GM21515 (cell line): ENCODE measurements at regions not wholly inside any gene's neighbourhood (a gene's known extent, or its start where the extent isn't known, plus 50 kb on each side); places are given as distances from the start of the nearest gene placed in this dataset.
"Not testable (repeated sequence)": the region's sequence is repeated elsewhere in the genome, so short reads cannot be mapped to it uniquely, and the experiment has no call there.

ENCODE experiments used
- ATAC-seq: cut with Tn5 transposase; IDR thresholded peaks from one replicate; pipeline ENCODE4 v1.9.1; 2021; ENCODE audit not compliant: unreplicated experiment

DNA sequence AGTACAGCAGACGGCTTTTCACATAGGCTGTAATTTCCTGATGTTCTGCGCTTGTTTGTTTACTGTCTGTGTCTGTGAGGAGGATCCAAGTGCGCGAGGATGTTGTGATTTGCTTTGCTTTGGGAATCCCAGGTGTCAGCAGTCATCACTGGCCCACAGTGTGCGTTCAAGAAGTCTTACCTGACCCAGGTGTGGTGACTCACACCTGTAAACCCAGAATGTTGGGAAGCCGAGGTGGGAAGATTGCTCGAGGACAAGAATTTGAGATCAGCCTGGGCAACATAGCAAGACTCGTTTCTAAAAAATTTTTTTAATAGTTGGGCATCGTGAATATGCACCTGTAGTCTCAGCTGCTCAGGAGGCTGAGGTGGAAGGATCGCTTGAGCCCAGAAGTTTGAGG is 110.7 kb downstream of the CRLF3 start:
- ATAC-seq: not testable (repeated sequence)

DNA sequence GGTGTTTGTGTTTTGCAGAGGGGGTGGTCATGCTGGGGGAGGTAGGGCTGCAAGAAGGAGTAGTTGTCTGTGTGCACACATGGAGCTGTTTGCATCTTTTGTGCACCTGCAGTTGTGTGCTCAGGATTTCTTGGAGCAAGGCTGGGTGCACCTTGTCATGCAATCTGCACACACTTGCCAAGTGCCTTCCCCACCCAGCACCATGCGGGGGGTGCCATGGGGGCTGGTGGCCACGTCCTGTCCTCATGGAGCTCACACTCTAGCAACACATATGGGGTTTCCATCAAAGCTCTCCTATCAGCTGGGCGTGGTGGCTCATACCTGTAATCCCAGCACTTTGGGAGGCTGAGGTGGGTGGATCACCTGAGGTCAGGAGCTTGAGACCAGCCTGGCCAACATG is 111.6 kb downstream of the CRLF3 start:
- not testable (repeated sequence) for ATAC-seq

DNA sequence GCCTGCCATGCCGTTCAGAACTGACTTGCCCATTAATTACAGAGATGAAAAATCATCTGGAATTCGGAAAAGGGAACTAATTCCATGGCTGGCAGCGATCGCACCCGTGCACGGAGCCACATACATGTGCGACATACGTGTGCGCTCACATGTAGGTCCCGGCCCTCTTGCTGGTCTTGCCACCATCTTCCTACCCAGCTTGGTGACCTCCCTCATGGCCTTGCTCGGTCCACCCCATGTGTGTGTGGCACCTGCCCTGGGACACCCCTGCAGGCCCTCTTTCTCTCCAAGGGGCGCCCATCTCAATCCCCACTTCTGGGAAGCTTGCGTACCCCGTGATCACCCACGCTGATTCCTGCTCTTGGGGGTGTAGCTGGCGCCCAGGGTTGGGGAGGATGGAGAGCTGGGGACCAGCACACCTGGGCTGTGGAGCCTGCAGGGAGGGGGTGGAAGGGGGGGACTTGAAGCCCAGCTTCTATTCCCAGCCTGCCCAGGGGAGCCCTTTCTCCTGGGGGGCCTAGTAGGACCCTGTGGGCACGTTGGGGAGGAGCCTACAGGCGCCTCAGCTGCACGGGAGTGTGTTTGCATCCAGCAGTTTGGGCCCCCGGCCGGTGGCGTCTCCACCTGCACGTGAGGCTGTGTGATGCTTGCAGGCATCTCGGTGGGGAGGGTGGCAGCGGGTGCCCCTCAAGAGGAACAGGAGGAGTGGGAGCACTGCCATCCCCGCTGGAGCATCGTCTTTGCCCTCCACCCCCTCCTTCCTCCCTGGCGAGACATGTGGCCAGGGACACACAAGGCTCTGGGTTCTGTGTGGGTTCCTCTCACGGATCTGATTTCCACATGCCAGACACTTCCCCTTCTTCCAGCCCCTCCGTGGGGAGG is 112.6 kb downstream of the CRLF3 start:
- not testable (repeated sequence) for ATAC-seq

DNA sequence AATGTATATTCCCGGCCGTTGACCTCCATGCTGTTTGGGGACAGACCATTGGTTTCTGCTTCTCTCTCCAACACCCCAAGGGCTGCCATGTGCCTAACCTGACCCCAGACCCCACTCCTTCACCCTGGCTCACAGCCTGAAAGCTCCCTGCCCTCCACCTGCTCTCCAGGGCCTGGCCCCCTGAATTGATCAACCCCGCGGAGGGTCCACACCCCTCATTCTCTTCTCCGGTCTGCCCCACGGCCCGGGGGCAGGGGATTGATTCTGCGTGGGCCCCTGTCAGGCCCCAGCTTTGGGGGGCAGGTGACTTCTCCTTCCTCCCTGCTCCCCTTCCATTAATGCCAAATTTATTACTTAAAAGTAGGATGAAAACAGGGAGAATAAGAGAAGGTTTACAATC is 113.3 kb downstream of the CRLF3 start:
- not testable (repeated sequence) for ATAC-seq

DNA sequence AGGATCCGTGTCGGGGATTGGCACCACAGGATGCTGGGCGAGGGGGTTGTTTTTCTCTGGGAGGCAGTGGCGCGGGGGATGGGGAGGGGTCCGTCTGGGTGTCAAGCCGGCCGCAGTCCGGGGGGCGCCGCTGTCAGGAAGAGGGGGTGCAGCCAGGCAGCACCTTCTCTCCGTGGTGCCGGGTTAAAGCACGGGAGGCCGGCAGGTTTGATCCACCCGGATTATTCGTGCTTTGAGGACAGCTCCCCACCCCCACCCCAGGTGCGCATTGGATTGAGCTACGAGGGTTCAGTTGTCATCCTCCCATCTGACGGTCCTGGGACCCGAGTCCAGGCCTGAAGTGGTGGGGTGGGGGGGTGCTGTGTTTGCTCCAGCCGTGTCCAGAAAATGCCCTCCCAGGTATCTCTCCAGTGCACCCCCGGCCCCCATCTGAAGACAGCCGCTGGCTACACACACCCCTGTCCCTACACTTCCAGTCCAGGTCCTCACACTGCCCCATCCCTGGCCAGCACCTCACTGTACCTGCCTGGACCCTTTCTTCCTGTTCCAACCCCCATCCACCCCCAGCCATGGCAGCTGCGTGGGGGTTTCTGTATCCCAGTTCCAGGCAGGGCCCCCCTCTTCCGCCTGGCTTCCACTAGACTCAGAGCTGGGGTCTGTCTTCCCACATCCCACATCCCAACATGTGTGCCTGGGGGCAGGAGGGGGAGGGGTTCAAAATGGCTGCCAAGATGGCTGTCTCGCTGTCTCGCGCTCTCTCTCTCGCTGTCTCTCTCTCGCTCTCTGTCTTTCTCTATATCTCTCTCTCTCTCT is 114.0 kb downstream of the CRLF3 start:
- ATAC-seq: not testable (repeated sequence)

DNA sequence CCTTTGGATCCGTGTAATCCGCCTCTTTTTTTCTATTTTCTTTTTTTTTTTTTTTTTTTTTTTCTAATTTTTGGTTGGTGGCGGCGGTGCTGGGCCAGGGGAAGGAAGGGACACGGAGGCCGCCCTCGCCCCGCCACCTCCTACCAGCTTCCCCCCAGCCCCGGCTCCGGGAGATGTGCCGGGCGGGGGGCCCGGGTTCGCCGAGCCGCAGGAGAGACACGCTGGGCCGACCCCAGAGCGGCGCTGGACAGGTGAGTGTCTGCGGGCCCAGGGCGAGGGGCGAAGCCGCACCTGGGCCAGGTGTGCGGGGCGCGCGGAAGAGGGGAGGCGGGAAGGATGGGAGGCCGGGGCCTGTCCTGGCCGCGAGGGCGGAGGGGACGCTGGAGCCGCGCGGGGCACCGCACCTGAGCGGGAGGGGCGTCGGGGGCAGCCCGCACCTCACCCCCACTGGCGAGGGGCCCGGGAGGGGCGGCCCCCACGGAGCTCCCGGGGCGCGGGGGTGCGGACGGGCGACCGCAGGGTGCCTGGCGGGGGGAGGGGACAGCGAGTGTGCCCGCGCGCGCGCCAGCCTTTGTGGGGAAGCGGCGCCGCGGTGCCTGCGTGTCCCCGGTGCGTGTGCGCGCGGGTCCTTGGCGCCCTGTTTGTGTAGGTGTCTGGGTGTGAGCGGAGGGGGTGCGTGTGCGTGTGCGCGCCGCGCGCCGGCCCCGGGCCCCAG is 114.8 kb downstream of the CRLF3 start:
- not testable (repeated sequence) for ATAC-seq

DNA sequence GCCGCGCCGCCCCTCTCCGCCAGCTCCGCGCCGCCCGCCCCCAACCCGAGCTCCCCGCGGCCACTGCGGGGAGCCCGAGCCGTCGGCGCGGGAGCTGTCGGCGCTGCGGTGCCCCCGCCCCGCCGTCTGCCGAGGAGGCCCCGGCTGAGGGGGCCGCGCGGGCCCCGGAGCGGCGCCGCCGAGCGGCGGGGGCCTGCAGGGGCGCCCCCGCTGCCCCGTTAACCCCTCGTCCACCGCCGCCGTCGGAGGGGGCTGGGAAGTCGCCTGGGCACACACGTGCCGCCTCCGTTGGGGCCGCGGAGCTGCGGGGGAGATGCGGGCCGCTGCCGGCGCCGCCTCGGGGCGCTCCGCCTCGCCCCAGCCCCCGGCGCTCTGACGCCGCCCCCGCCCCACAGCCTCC is 115.4 kb downstream of the CRLF3 start:
- ATAC-seq: not testable (repeated sequence)

DNA sequence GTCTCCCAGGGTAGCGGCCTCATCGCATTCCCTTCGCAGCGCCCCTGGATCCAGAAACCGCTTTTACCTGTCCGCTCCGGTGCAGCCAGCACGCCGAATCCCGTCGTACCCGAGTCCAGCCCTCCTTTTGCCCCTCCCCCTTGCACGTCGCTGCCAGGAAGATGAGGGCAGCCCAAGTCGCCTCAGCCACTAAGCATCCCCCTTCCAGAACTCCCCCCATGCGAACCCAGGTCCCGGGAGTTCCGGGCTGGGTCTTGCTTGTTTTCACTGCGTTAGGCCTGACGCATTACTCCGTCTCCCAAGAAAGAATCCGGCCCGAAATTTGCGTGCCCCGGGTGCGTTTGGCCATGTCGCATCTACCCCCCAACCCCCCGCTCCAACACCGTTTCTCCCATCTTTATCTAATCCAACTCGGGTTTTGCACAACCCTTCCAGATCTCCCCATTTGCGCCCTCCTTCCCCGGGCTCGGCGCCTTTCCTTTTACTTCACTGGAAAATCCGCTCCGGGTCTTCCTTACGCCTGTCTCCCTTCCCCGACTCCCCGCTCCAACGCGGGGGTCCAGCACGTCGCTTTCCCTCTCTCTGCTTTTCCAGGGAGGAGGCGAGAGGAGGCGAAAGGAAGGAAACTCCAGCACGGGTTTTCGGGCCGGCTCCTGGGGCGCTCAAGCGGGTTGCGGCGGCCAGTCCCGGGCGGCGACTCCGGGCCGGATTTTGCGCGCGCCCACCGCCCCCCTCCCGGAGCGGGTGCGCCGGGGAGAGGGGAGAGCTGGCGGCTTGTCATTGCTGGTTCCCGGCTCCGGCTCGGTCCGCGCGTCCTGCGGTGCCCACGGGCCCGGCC is 116.0 kb downstream of the CRLF3 start:
- ATAC-seq: not testable (repeated sequence)

DNA sequence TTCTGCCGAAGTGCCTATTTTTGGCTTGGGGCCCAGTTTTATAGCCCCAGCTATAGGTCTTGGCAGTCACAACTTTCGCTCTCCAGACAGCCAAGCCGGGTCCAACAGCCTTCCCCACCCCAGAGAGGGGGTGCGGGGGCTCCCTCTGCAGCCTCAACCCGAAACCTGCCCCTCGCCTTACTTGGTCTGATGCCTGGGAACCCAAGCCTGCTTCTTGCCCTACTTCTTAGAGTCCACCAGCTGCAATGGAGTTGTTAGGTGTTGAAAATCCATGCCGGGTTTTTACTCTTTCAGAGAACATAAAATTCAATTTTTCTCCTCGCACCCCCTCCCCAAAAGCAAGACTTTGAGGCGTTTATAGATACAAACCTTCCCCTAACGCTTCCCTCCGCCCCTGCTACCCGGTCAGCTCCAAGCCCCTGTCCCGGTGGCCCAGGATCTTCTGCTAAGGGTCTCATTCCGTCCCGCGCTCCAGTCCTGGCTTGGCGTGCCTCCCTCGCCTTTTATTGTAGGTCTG is 116.7 kb downstream of the CRLF3 start:
- ATAC-seq: not testable (repeated sequence)

DNA sequence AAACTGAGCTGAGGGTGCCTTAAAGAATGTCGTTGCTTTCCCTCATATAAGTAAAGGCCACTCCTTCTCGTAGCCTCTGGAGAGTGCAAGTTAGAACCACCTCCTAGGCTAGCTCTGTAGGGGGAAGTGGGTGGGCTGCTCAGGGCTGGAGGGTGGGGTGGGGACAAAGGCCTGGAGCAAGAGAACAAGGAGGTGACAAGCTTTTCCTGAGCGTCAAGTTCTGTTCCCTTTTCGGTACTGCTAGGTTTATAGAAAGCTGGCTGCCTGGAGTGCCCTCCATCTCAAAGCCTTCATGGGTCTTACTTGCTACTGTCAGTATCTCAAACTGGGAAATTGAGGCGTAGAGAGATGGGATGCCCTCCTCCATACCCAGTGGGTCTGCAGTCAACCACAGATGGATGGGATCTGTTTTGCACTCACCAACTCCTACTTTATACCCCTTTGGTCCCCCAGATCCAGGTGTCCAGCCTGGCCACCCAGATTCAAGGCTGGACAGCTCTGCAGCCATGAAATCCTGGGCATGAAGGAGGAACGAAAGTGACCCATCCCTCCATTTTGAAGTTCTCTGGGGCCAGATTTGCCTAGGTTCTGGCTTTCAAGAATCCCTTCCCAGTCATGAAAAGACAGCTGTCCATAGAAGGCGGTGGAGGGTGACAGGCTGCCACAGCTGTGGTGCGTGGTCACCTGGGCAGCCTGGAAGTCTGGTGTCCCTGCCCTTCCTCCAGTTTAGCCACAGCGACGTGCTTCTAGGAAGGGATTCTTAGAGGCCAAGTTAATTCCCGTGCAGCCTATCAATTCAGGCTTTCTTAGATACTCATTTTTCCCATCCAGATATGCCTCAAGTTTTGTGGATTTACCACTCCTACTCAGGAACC is 117.8 kb downstream of the CRLF3 start:
- ATAC-seq: not testable (repeated sequence)

DNA sequence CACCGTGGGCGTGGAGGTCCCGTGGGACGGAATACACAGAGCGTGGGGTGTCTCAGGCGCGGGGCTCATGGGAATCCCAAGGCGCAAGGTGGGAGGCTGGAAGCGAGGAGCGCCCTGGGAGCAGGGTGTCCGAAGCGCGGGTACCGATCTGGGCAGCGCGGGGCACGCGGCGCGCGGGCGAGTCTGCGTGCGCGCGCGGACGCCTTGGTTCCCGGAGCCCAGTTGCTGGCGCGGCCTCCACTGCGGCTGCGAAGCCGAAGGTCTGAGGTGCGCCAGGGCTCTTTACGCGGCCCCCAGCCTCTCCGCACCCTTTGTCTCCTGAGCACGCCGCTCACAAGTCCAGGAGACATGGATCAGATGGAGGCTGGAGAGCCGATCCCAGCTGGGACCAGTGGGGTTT is 118.5 kb downstream of the CRLF3 start:
- ATAC-seq: not testable (repeated sequence)

DNA sequence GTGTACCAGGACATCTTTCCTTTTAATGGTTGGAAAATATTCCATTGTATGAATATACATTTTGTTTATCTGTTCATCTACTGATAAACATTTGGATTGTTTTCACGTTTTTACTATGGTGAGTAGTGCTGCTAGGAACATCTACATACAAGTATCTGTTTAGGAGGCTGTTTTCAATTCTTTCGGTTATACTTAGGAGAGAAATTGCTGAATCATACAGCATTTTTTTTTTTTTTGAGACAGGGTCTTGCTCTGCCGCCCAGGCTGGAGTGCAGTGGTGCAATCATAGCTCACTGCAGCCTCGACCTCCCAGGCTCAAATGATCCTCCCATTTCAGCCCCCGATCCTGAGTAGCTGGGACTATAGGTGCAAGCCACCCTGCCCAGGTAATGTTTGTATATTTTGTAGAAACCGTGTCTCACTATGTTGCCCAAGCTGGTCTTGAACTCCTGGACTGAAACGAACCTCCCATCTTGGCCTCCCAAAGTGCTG is 122.9 kb downstream of the CRLF3 start:
- no peak for ATAC-seq

DNA sequence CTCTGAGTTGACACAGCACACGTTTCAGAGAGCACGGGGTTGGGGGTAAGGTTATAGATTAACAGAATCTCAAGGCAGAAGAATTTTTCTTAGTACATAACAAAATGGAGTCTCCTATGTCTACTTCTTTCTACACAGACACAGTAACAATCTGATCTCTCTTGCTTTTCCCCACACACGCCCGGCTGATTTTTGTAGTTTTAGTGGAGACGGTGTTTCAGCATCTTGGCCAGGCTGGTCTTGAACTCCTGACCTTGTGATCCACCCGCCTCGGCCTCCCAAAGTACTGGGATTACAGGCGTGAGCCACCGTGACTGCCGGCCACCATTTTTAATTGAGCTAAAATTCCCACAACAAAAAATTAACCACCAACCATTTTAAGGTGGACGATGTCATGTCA is 123.7 kb downstream of the CRLF3 start:
- ATAC-seq: not testable (repeated sequence)

DNA sequence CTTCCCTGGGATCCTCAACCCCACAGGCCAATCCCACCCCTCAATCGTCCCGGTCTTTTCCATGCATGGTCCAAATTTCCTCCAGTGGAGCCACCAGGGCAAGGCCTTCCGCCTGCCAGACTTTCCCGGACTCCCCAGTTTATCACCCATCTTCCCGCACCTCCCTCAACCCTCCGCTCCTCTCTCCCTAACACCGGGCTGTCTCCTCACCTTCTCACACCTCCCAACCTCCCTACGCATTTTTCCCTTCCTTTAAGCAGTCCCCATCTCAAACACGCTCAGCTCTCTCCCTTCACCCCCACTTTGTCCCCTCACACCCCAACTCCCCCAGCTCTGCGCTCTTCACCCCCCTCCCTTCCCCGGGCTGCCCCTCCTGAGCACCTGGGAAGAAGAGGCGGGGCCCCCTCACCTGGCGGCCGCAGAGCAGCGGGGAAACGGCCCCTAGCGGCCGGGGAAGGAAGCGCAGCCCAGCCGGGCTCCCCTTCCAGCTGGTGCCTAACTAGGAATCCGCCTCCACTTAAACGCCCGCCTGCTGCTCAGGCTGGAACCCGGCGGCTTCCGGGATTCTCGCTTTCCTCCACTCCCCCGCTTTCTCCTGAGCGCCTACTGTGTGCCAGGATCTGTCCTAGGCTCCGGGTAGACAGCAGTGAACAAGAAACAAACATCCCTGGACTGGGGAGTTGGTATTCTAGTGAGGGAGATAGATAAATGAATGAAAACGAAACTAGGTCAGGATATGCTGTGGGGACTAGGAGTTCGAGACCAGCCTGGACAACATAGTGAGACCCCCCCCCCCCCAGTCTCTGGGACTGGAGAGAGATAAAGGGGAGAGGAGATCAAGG is 126.7 kb downstream of the CRLF3 start:
- not testable (repeated sequence) for ATAC-seq

DNA sequence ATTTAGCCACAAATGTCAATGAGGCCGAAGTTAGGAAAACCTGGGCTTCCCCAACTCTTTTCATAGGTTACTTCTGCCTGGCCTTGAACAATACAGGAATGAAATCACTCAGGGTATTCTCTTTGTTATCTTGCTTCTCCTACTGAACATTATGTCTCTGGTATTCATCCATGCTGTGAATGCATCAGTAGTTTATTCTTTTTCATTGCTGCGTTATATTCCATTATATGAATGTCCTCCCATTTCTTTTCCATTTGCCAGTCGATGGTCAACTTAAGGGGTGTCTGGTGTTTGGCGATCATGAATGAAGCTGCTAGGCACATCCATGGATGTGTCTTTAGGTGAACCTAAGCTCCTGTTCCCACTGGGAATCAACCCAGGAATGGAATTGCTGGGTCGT is 128.3 kb downstream of the CRLF3 start:
- ATAC-seq: no peak

DNA sequence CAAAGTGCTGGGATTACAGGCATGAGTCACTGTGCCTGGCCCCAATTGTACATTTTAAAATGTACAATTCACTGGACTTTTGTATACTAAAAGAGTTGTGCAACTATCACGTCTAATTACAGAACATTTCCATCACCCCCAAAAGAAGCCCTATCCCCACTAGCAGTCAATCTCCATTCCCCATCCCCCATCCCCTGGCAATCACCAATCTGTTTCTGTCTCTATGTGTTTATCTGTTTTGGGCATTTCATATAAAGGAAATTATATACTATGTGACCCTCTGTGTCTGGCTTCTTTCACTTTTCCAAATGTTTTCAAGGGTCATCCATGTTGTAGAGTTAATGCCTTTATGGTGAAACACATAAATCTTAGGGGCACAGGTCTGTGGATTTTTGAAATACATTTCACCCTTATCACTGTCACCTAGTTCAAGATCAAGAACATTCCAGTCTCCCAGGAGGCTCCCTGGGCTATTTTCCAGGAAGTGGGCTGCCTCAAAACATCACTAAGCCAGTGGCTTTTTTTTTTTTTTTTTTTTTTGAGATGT is 129.2 kb downstream of the CRLF3 start:
- not testable (repeated sequence) for ATAC-seq

DNA sequence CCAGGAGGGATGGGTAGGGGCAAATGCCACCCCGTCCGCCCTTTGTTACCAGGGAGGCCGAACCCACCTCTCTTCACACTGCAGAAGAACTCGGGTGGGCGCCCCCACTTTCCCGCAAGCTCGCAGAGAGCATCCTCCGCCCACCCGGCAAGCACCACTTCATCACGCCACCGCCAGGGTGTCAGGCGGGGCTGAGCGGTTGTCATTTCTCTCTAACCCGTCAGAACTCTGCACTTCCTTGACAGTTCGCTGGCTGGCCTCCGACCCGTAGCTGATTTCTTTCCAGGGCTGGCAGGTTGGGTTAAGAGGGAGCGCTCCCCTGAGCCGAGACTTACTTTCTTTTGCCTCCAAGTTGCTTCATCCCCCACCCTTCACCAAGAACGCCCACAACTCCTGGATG is 130.7 kb downstream of the CRLF3 start:
- ATAC-seq: not testable (repeated sequence)
